ENCODE measurements at regions not wholly inside any gene's neighbourhood (a gene's known extent, or its start where the extent isn't known, plus 50 kb on each side); places are given as distances from the start of the nearest gene placed in this dataset.

- H3K9ac ChIP-seq (ENCODE audit: low read depth, low read length) = no peak overlapping the region
- no peak overlapping the region for H2AFZ ChIP-seq (ENCODE audit: low read depth, low read length)
- H3K4me3 ChIP-seq (ENCODE audit: low read depth in 1 of 2, low read length in 2 of 2) = no peak overlapping the region
- H3K9me3 ChIP-seq (ENCODE audit: insufficient read depth, low read length, severe bottlenecking) = no peaks in the 10 kb centered on the region
- no peaks in the 10 kb centered on the region for H4K20me1 ChIP-seq (ENCODE audit: insufficient read depth, low read length)
- no peak for TF ChIP-seq EZH2 (IDR thresholded peaks at IDR 0.05; ENCODE audit: borderline replicate concordance, low read depth, low read length, severe bottlenecking)
- no peak for TF ChIP-seq CTCF (IDR thresholded peaks at IDR 0.05; ENCODE audit: borderline replicate concordance, extremely low read depth, low read length, poor library complexity, severe bottlenecking)
- H3K79me2 ChIP-seq (ENCODE audit: insufficient read depth, low read length) = no peaks in the 10 kb centered on the region
- H3K27me3 ChIP-seq (ENCODE audit: insufficient read depth, low read length, poor library complexity) = no peaks in the 10 kb centered on the region
- H3K4me2 ChIP-seq (ENCODE audit: insufficient read depth, low read length) = no peak overlapping the region
- H3K27ac ChIP-seq (ENCODE audit: low read length) = no peak overlapping the region
- no peak for ATAC-seq (ENCODE audit: insufficient read depth, low read depth)
- peaks cover 10% of the 10 kb centered on the region for H3K4me1 ChIP-seq (ENCODE audit: insufficient read depth, low read length)
- no peak for DNase-seq
- no peaks in the 10 kb centered on the region for H3K36me3 ChIP-seq (ENCODE audit: insufficient read depth, low read length)
Observed at GRCh38 chr15:96106628-96107027, 223.9 kb upstream of the NR2F2 start.

GRCh38 chr15:96107916-96108315, 222.6 kb upstream of the NR2F2 start:
- H3K4me1 ChIP-seq (ENCODE audit: insufficient read depth, low read length) = peaks cover 10% of the 10 kb centered on the region
- no peaks in the 10 kb centered on the region for H3K36me3 ChIP-seq (ENCODE audit: insufficient read depth, low read length)
- H2AFZ ChIP-seq (ENCODE audit: low read depth, low read length) = no peak overlapping the region
- TF ChIP-seq CTCF (IDR thresholded peaks at IDR 0.05; ENCODE audit: borderline replicate concordance, extremely low read depth, low read length, poor library complexity, severe bottlenecking) = no peak
- no peak for TF ChIP-seq EZH2 (IDR thresholded peaks at IDR 0.05; ENCODE audit: borderline replicate concordance, low read depth, low read length, severe bottlenecking)
- H3K9ac ChIP-seq (ENCODE audit: low read depth, low read length) = no peak overlapping the region
- ATAC-seq (ENCODE audit: insufficient read depth, low read depth) (no peak), DNase-seq (no peak)
- no peak overlapping the region for H3K27ac ChIP-seq (ENCODE audit: low read length)
- no peaks in the 10 kb centered on the region for H3K79me2 ChIP-seq (ENCODE audit: insufficient read depth, low read length)
- no peaks in the 10 kb centered on the region for H4K20me1 ChIP-seq (ENCODE audit: insufficient read depth, low read length)
- no peaks in the 10 kb centered on the region for H3K9me3 ChIP-seq (ENCODE audit: insufficient read depth, low read length, severe bottlenecking)
- H3K4me3 ChIP-seq (ENCODE audit: low read depth in 1 of 2, low read length in 2 of 2) = no peak overlapping the region
- no peaks in the 10 kb centered on the region for H3K27me3 ChIP-seq (ENCODE audit: insufficient read depth, low read length, poor library complexity)
- no peak overlapping the region for H3K4me2 ChIP-seq (ENCODE audit: insufficient read depth, low read length)

- Histone ChIP-seq H3K4me2 (ENCODE audit: insufficient read depth, low read length) (no peak overlapping the region), H3K27ac (ENCODE audit: low read length) (no peak overlapping the region), H3K4me1 (ENCODE audit: insufficient read depth, low read length) (peaks cover 10% of the 10 kb centered on the region), H3K4me3 (ENCODE audit: low read depth in 1 of 2, low read length in 2 of 2) (no peak overlapping the region), H3K79me2 (ENCODE audit: insufficient read depth, low read length) (no peaks in the 10 kb centered on the region), H3K36me3 (ENCODE audit: insufficient read depth, low read length) (no peaks in the 10 kb centered on the region), H2AFZ (ENCODE audit: low read depth, low read length) (no peak overlapping the region), H4K20me1 (ENCODE audit: insufficient read depth, low read length) (no peaks in the 10 kb centered on the region), H3K9ac (ENCODE audit: low read depth, low read length) (no peak overlapping the region), H3K9me3 (ENCODE audit: insufficient read depth, low read length, severe bottlenecking) (no peaks in the 10 kb centered on the region), H3K27me3 (ENCODE audit: insufficient read depth, low read length, poor library complexity) (no peaks in the 10 kb centered on the region)
- TF ChIP-seq EZH2 (IDR thresholded peaks at IDR 0.05; ENCODE audit: borderline replicate concordance, low read depth, low read length, severe bottlenecking) = no peak
- TF ChIP-seq CTCF (IDR thresholded peaks at IDR 0.05; ENCODE audit: borderline replicate concordance, extremely low read depth, low read length, poor library complexity, severe bottlenecking) = no peak
- no peak for DNase-seq
- ATAC-seq (ENCODE audit: insufficient read depth, low read depth) = no peak
Observed at GRCh38 chr15:96108405-96108804, 222.1 kb upstream of the NR2F2 start.

- Histone ChIP-seq H3K4me2 (ENCODE audit: insufficient read depth, low read length) (no peak overlapping the region), H3K27me3 (ENCODE audit: insufficient read depth, low read length, poor library complexity) (no peaks in the 10 kb centered on the region), H3K4me3 (ENCODE audit: low read depth in 1 of 2, low read length in 2 of 2) (no peak overlapping the region), H4K20me1 (ENCODE audit: insufficient read depth, low read length) (no peaks in the 10 kb centered on the region), H3K9me3 (ENCODE audit: insufficient read depth, low read length, severe bottlenecking) (no peaks in the 10 kb centered on the region), H3K36me3 (ENCODE audit: insufficient read depth, low read length) (no peaks in the 10 kb centered on the region), H3K27ac (ENCODE audit: low read length) (no peak overlapping the region), H2AFZ (ENCODE audit: low read depth, low read length) (no peak overlapping the region), H3K9ac (ENCODE audit: low read depth, low read length) (no peak overlapping the region), H3K79me2 (ENCODE audit: insufficient read depth, low read length) (no peaks in the 10 kb centered on the region), H3K4me1 (ENCODE audit: insufficient read depth, low read length) (peaks cover 8% of the 10 kb centered on the region)
- ATAC-seq (ENCODE audit: insufficient read depth, low read depth) (no peak), DNase-seq (no peak)
- TF ChIP-seq CTCF (IDR thresholded peaks at IDR 0.05; ENCODE audit: borderline replicate concordance, extremely low read depth, low read length, poor library complexity, severe bottlenecking) (no peak), EZH2 (IDR thresholded peaks at IDR 0.05; ENCODE audit: borderline replicate concordance, low read depth, low read length, severe bottlenecking) (no peak)
Observed at GRCh38 chr15:96109820-96110219, 220.7 kb upstream of the NR2F2 start.
